ENCODE measurements at regions not wholly inside any gene's neighbourhood (a gene's known extent, or its start where the extent isn't known, plus 50 kb on each side); places are given as distances from the start of the nearest gene placed in this dataset.

DNA sequence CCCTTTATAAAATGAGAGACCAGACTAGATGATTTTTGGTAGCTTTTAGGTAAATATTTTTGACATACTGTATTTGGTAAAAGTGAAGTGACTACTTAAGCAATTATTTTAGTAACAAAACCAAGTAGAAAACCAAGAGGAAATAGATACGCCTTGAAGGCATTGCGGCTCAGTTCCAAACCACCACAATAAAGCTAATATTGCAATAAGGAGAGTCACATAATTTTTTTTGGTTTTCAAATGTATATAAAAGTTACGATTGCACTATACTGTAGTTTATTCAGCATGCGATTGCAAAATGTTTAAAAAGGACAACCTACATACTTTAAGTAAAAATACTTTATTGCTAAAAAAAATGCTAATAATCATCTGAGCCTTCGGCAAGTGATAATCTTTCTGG lies 581.7 kb upstream of the POT1 start:
- TF ChIP-seq EZH2phosphoT487 (conservative IDR thresholded peaks at IDR 0.05; ENCODE audit: low read length), result no peak
- TF ChIP-seq, protein P1, sequence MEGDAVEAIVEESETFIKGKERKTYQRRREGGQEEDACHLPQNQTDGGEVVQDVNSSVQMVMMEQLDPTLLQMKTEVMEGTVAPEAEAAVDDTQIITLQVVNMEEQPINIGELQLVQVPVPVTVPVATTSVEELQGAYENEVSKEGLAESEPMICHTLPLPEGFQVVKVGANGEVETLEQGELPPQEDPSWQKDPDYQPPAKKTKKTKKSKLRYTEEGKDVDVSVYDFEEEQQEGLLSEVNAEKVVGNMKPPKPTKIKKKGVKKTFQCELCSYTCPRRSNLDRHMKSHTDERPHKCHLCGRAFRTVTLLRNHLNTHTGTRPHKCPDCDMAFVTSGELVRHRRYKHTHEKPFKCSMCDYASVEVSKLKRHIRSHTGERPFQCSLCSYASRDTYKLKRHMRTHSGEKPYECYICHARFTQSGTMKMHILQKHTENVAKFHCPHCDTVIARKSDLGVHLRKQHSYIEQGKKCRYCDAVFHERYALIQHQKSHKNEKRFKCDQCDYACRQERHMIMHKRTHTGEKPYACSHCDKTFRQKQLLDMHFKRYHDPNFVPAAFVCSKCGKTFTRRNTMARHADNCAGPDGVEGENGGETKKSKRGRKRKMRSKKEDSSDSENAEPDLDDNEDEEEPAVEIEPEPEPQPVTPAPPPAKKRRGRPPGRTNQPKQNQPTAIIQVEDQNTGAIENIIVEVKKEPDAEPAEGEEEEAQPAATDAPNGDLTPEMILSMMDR (IDR thresholded peaks at IDR 0.05; ENCODE audit: insufficient read depth, low read length, poor library complexity, severe bottlenecking), result no peak
